H1 (cell line): ENCODE measurements at regions not wholly inside any gene's neighbourhood (a gene's known extent, or its start where the extent isn't known, plus 50 kb on each side); places are given as distances from the start of the nearest gene placed in this dataset.
"Not testable (repeated sequence)": the region's sequence is repeated elsewhere in the genome, so short reads cannot be mapped to it uniquely, and the experiment has no call there.

ENCODE experiments used
- CTCF ChIA-PET: fragments of 300-600 bp; sonication (Branson Sonifier 250); formaldehyde crosslinking; loops from one replicate; lab custom pipeline; 2021; ENCODE audit not compliant: partially characterized antibody; lab: Charles Lee
- POLR2A ChIA-PET: fragments of 300-600 bp; sonication (Branson Sonifier 250); formaldehyde crosslinking; loops from one replicate; lab custom pipeline; 2021; ENCODE audit warnings: inconsistent platforms; ENCODE audit not compliant: partially characterized antibody; lab: Charles Lee
- DNase-seq, 2 experiments: peaks; one replicate each; pipeline versions ENCODE4 v3.0.0 to v3.0.0-alpha.2; 2010 to 2022; ENCODE audit warnings: low spot score in 2 of 2, low read depth in 1 of 2, mixed read lengths in 1 of 2
- FAIRE-seq: peaks from 2 replicates; lab custom pipeline; 2011; peaks lifted over from hg19 to GRCh38; lab: Jason Lieb, UNC
- H2AFZ ChIP-seq: 2 replicates; pipeline ENCODE4 v1.8.1; 2012; ENCODE audit warnings: low read length, inconsistent platforms
- H2AK5ac ChIP-seq: 2 replicates; pipeline ENCODE4 v1.6.1; 2013; ENCODE audit warnings: low read depth, low read length
- H2BK120ac ChIP-seq: replicated peaks from 2 replicates; pipeline ENCODE3; 2013; ENCODE audit warnings: low read depth, low read length, inconsistent platforms
- H2BK12ac ChIP-seq: 2 replicates; pipeline ENCODE4 v1.6.1; 2013; ENCODE audit warnings: low read depth, low read length
- H2BK15ac ChIP-seq: 2 replicates; pipeline ENCODE4 v1.6.1; 2013; ENCODE audit warnings: low read length
- H2BK20ac ChIP-seq: 2 replicates; pipeline ENCODE4 v1.6.1; 2013; ENCODE audit warnings: low read length
- H2BK5ac ChIP-seq: 2 replicates; pipeline ENCODE4 v1.6.1; 2013; ENCODE audit warnings: low read depth, low read length
- H3K14ac ChIP-seq: 2 replicates; pipeline ENCODE4 v1.6.1; 2013; ENCODE audit warnings: inconsistent platforms; ENCODE audit not compliant: insufficient read length
- H3K18ac ChIP-seq: 2 replicates; pipeline ENCODE4 v1.6.1; 2013; ENCODE audit warnings: low read length; ENCODE audit errors: extremely low read depth
- H3K23ac ChIP-seq: 2 replicates; pipeline ENCODE4 v1.6.1; 2013; ENCODE audit warnings: inconsistent platforms; ENCODE audit not compliant: insufficient read length
- H3K23me2 ChIP-seq: 2 replicates; pipeline ENCODE4 v1.6.1; 2013; ENCODE audit warnings: low read depth, low read length
- H3K27ac ChIP-seq: 2 replicates; pipeline ENCODE4 v1.6.1; 2011; ENCODE audit warnings: low read depth, low read length, inconsistent platforms
- H3K27me3 ChIP-seq, 4 experiments: replicated peaks in 1 of 4; 1 replicate in 1 of 4; 2 replicates in 3 of 4; pipeline versions ENCODE4 v1.6.1 to v1.8.1; 2011 to 2013; ENCODE audit warnings: low read length in 3 of 4, mild to moderate bottlenecking in 3 of 4, inconsistent platforms in 2 of 4, mixed read lengths in 2 of 4, moderate library complexity in 1 of 4; ENCODE audit not compliant: control insufficient read depth in 3 of 4, insufficient read depth in 3 of 4; ENCODE audit errors: extremely low read depth in 1 of 4
- H3K36me3 ChIP-seq, 4 experiments: 2 replicates each; pipeline versions ENCODE4 v1.6.1 to v1.8.1; 2011 to 2013; ENCODE audit warnings: mild to moderate bottlenecking in 4 of 4, low read length in 3 of 4, moderate library complexity in 2 of 4, control low read depth in 1 of 4, inconsistent platforms in 1 of 4; ENCODE audit not compliant: insufficient read depth in 4 of 4, control insufficient read depth in 2 of 4
- H3K4ac ChIP-seq: replicated peaks from 2 replicates; pipeline ENCODE3; 2013; ENCODE audit warnings: low read length, low read depth, mixed read lengths, inconsistent platforms; ENCODE audit not compliant: insufficient read length
- H3K4me1 ChIP-seq, 4 experiments: replicated peaks in 1 of 4; 1 replicate in 1 of 4; 2 replicates in 3 of 4; pipeline versions ENCODE4 v1.6.1 to v1.8.1; 2011 to 2013; ENCODE audit warnings: low read length in 3 of 4, inconsistent platforms in 2 of 4, mixed read lengths in 1 of 4; ENCODE audit not compliant: insufficient read depth in 4 of 4, control insufficient read depth in 3 of 4
- H3K4me2 ChIP-seq, 2 experiments: 2 replicates each; pipeline versions ENCODE4 v1.6.1 to v1.8.1; 2011 to 2013; ENCODE audit warnings: low read depth in 2 of 2, low read length in 2 of 2, control low read depth in 1 of 2, inconsistent platforms in 1 of 2, mild to moderate bottlenecking in 1 of 2; ENCODE audit not compliant: insufficient read depth in 1 of 2
- H3K4me3 ChIP-seq, 4 experiments: fragments of 200-600, 300-600 bp in 1 of 4; sonication (generic), shearing (Covaris generic), sonication (Bioruptor Twin) in 1 of 4; 2 replicates each; pipeline versions ENCODE4 v1.5.1 to v1.8.1; 2011 to 2016; ENCODE audit warnings: low read length in 4 of 4, low read depth in 3 of 4, control low read depth in 2 of 4, inconsistent platforms in 2 of 4, mild to moderate bottlenecking in 2 of 4, mixed read lengths in 1 of 4, moderate library complexity in 1 of 4; ENCODE audit not compliant: insufficient read depth in 2 of 4; ENCODE audit errors: extremely low read depth in 1 of 4
- H3K56ac ChIP-seq: replicated peaks from 2 replicates; pipeline ENCODE3; 2013; ENCODE audit warnings: low read depth, mild to moderate bottlenecking, mixed read lengths, low read length, inconsistent platforms; ENCODE audit not compliant: insufficient read length
- H3K79me1 ChIP-seq: 2 replicates; pipeline ENCODE4 v1.6.1; 2013; ENCODE audit warnings: low read depth, low read length, control low read depth
- H3K79me2 ChIP-seq, 2 experiments: 2 replicates each; pipeline versions ENCODE4 v1.6.1 to v1.8.1; 2012 to 2013; ENCODE audit warnings: low read length in 2 of 2, mild to moderate bottlenecking in 2 of 2, inconsistent platforms in 1 of 2; ENCODE audit not compliant: insufficient read depth in 2 of 2, control insufficient read depth in 1 of 2
- H3K9ac ChIP-seq, 4 experiments: replicated peaks in 1 of 4; 1 replicate in 1 of 4; 2 replicates in 3 of 4; pipeline versions ENCODE4 v1.6.1 to v1.8.1; 2011 to 2013; ENCODE audit warnings: low read depth in 3 of 4, low read length in 3 of 4, control low read depth in 2 of 4, mild to moderate bottlenecking in 2 of 4, moderate library complexity in 2 of 4, inconsistent platforms in 1 of 4; ENCODE audit errors: extremely low read depth in 1 of 4
- H3K9me3 ChIP-seq, 2 experiments: 2 replicates each; pipeline versions ENCODE4 v1.6.1 to v1.8.1; 2012 to 2013; ENCODE audit warnings: mild to moderate bottlenecking in 2 of 2, moderate library complexity in 2 of 2, control low read depth in 1 of 2, inconsistent platforms in 1 of 2, low read depth in 1 of 2, low read length in 1 of 2, mixed read lengths in 1 of 2; ENCODE audit not compliant: insufficient read depth in 2 of 2
- H4K20me1 ChIP-seq, 2 experiments: replicated peaks in 1 of 2; 2 replicates each; pipeline versions ENCODE3 to v1.8.1; 2011 to 2013; ENCODE audit warnings: inconsistent platforms in 2 of 2, low read length in 2 of 2, mild to moderate bottlenecking in 1 of 2; ENCODE audit not compliant: insufficient read depth in 2 of 2, control insufficient read depth in 1 of 2
- H4K5ac ChIP-seq: 2 replicates; pipeline ENCODE4 v1.6.1; 2013; ENCODE audit warnings: low read length, low read depth, mixed read lengths, inconsistent platforms; ENCODE audit not compliant: insufficient read length
- H4K8ac ChIP-seq: 2 replicates; pipeline ENCODE4 v1.8.0; 2013; ENCODE audit warnings: mild to moderate bottlenecking, moderate library complexity, low read length, inconsistent platforms; ENCODE audit not compliant: insufficient read depth; ENCODE audit errors: extremely low read depth
- H4K91ac ChIP-seq: replicated peaks from 2 replicates; pipeline ENCODE3; 2013; ENCODE audit warnings: low read length, mixed read lengths, inconsistent platforms; ENCODE audit not compliant: insufficient read length
- WGBS, 2 experiments: shearing (Covaris generic) in 1 of 2; methylation state at CpG; one replicate each; pipeline versions ENCODE4 v1.1.6 to v1.1.7; 2013 to 2015; ENCODE audit warnings: low lambda C conversion rate in 2 of 2, mixed read lengths in 2 of 2, inconsistent platforms in 1 of 2, low coverage in 1 of 2, missing lambda C conversion rate in 1 of 2; ENCODE audit not compliant: insufficient replicate concordance in 2 of 2, insufficient coverage in 1 of 2, insufficient read length in 1 of 2; ENCODE audit errors: extremely low coverage in 1 of 2, missing lambda C conversion rate in 1 of 2; 5-methylcytosine and 5-hydroxymethylcytosine counted together

DNA sequence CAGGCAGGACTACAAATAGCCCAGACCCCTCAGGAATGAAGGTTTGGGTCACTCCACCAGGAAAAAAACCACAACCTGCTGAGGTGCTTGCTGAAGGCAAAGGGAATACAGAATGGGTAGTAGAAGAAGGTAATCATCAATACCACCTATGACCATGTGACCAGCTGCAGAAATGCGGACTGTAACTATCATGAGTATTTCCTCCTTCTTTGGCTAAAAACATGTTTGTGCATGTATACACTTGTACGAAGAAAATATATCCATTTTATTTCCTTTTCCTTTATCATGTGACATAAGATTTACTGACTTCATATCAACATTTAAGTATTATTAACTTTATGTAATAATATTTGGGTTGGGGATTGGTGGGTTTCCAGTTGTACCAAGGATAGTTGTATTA, 58.3 kb upstream of the TINAGL1 start:
- WGBS, 2 experiments = 92% methylated on average over 2 of the region's 2 CpGs; no CpG with 5 or more reads in 1 of the 2 experiments
- CTCF ChIA-PET = interaction anchor here (0.7 to 3.3 kb wide), 6 partner anchors 12 to 55 kb away, joined by 3 to 7 read pairs (median 4); no protein-coding TSS in a partner anchor

More for the DNA sequence above, 58.3 kb upstream of the TINAGL1 start:
- H4K5ac ChIP-seq, H3K4me2 ChIP-seq, POLR2A ChIA-PET, H2BK20ac ChIP-seq, H3K79me1 ChIP-seq, DNase-seq, H3K36me3 ChIP-seq, H4K8ac ChIP-seq, H3K27ac ChIP-seq, H2BK120ac ChIP-seq, H3K18ac ChIP-seq, H4K20me1 ChIP-seq, H2BK5ac ChIP-seq, H3K23ac ChIP-seq, H3K9ac ChIP-seq, H2AFZ ChIP-seq, H4K91ac ChIP-seq, H3K4me1 ChIP-seq, H2BK15ac ChIP-seq, H3K14ac ChIP-seq, H2AK5ac ChIP-seq, H3K23me2 ChIP-seq, H2BK12ac ChIP-seq, H3K4ac ChIP-seq, FAIRE-seq, H3K56ac ChIP-seq, H3K9me3 ChIP-seq, H3K4me3 ChIP-seq, H3K27me3 ChIP-seq, H3K79me2 ChIP-seq: not testable (repeated sequence)
